Fibroblast of the aortic adventitia (primary cell): ENCODE measurements at regions not wholly inside any gene's neighbourhood (a gene's known extent, or its start where the extent isn't known, plus 50 kb on each side); places are given as distances from the start of the nearest gene placed in this dataset.

Experiments
- DNase-seq: peaks from one replicate; pipeline ENCODE4 v3.0.0-alpha.2; 2010; ENCODE audit warnings: low read depth
- H3K4me3 ChIP-seq: 2 replicates; pipeline ENCODE4 v1.5.1; 2011; ENCODE audit warnings: low read depth, mild to moderate bottlenecking, control low read depth, low read length, moderate library complexity
- CTCF ChIP-seq: IDR thresholded peaks from 2 replicates; pipeline ENCODE4 v1.5.1; 2011; ENCODE audit warnings: mild to moderate bottlenecking, low read length, control low read depth, inconsistent platforms; ENCODE audit not compliant: insufficient read depth

GRCh38 chr14:97337670-97338069, 540.5 kb downstream of the VRK1 start:
- no peak for DNase-seq
- H3K4me3 ChIP-seq = no peak overlapping the region
- no peak for TF ChIP-seq CTCF

- DNase-seq = no peak
- TF ChIP-seq CTCF = no peak
- no peak overlapping the region for H3K4me3 ChIP-seq
Observed at GRCh38 chr14:97344666-97345065, 547.5 kb downstream of the VRK1 start.

GRCh38 chr14:97346675-97347074, 549.5 kb downstream of the VRK1 start:
- H3K4me3 ChIP-seq = no peak overlapping the region
- DNase-seq = no peak
- no peak for TF ChIP-seq CTCF

- no peak for TF ChIP-seq CTCF
- no peak overlapping the region for H3K4me3 ChIP-seq
- DNase-seq = no peak
Observed at GRCh38 chr14:97349463-97349862, 552.3 kb downstream of the VRK1 start.

GRCh38 chr14:97349946-97350345, 552.8 kb downstream of the VRK1 start:
- no peak for DNase-seq
- H3K4me3 ChIP-seq = no peak overlapping the region
- TF ChIP-seq CTCF = no peak

GRCh38 chr14:97350415-97350814, 553.2 kb downstream of the VRK1 start:
- no peak for TF ChIP-seq CTCF
- DNase-seq = no peak

GRCh38 chr14:97350894-97351731, 553.9 kb downstream of the VRK1 start:
- H3K4me3 ChIP-seq = no peak overlapping the region
- no peak for TF ChIP-seq CTCF
- DNase-seq = no peak

More at GRCh38 chr14:97350415-97350814, 553.2 kb downstream of the VRK1 start:
- H3K4me3 ChIP-seq = no peak overlapping the region
